AG09309 (cell line): ENCODE measurements at regions not wholly inside any gene's neighbourhood (a gene's known extent, or its start where the extent isn't known, plus 50 kb on each side); places are given as distances from the start of the nearest gene placed in this dataset.

Experiments
- DNase-seq: peaks from one replicate; pipeline ENCODE4 v3.0.0-alpha.2; 2010; ENCODE audit warnings: low read depth
- H3K4me3 ChIP-seq: 2 replicates; pipeline ENCODE4 v1.5.1; 2011; ENCODE audit warnings: mild to moderate bottlenecking, low read depth, low read length, moderate library complexity; ENCODE audit not compliant: control insufficient read depth
- CTCF ChIP-seq: IDR thresholded peaks from 2 replicates; pipeline ENCODE4 v1.5.1; 2011; ENCODE audit warnings: mild to moderate bottlenecking, low read depth, low read length, inconsistent platforms; ENCODE audit not compliant: insufficient read depth, control insufficient read depth; ENCODE audit errors: missing control alignments

GRCh38 chr14:48963231-48963790, 622.9 kb downstream of the RPS29 start:
- H3K4me3 ChIP-seq, result no peak overlapping the region
- TF ChIP-seq CTCF, result no peak

GRCh38 chr14:48957486-48957885, 628.7 kb downstream of the RPS29 start:
- no peak overlapping the region for H3K4me3 ChIP-seq
- DNase-seq, result no peak
- no peak for TF ChIP-seq CTCF

More at GRCh38 chr14:48963231-48963790, 622.9 kb downstream of the RPS29 start:
- no peak for DNase-seq

GRCh38 chr14:48955857-48956256, 630.3 kb downstream of the RPS29 start:
- no peak for TF ChIP-seq CTCF
- DNase-seq, result no peak
- H3K4me3 ChIP-seq, result no peak overlapping the region

- no peak for TF ChIP-seq CTCF
- no peak overlapping the region for H3K4me3 ChIP-seq
- no peak for DNase-seq
Measured at GRCh38 chr14:48954446-48954845, 631.7 kb downstream of the RPS29 start.

GRCh38 chr14:48944809-48945208, 641.4 kb downstream of the RPS29 start:
- TF ChIP-seq CTCF, result no peak
- H3K4me3 ChIP-seq, result no peak overlapping the region
- DNase-seq, result no peak

GRCh38 chr14:48943913-48944312, 642.3 kb downstream of the RPS29 start:
- no peak for TF ChIP-seq CTCF
- H3K4me3 ChIP-seq, result no peak overlapping the region
- DNase-seq, result no peak
